Stimulated activated CD8-positive, alpha-beta memory T cell treated with anti-CD3 and anti-CD28 coated beads, Interleukin-12 subunit alpha, Interleukin-12 subunit beta, amount 100 ng/mL, for 24 hours (primary cell): ENCODE measurements at regions not wholly inside any gene's neighbourhood (a gene's known extent, or its start where the extent isn't known, plus 50 kb on each side); places are given as distances from the start of the nearest gene placed in this dataset.

Experiments
- DNase-seq: peaks from one replicate; pipeline ENCODE4 v3.0.0-alpha.2; 2020; ENCODE audit errors: extremely low read depth

DNA sequence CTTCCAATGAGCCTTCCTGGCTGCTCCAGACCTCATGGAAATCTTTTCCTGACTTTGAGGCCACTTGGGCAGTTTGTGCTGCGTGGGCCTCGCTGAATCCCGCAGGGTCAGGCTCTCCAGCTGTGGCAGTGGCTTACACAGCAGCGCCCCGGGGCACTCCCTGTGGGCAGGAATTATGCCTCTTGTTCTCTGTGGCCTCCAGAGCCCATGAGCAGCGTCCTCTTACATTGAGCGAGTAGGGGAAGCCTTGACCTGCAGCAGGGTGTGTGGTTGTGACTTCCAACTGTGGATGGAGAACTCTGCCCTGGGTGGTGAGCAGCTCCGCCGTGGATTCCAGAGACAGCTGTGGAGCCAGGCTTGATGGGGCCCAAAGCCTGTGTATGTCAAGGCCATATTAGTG, 180.8 kb downstream of the GLI2 start:
- no peak for DNase-seq

DNA sequence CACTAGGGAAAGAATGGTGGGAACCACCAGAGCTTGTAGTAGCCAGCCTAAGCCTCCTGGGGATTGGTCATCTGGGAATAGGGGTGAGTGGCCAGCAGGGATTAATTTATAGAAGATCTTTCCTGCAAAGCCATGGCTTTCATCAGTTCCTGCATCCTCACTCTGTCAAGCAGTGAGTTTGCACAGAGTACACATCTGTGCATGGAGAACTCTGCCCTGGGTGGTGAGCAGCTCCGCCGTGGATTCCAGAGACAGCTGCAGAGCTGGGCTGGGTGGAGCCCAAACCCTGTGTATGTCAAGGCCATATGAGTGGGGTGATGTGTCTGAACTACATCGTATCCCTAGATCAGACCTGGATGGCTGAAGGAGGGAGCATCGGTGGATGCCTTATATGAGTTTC, 182.2 kb downstream of the GLI2 start:
- DNase-seq, result no peak

DNA sequence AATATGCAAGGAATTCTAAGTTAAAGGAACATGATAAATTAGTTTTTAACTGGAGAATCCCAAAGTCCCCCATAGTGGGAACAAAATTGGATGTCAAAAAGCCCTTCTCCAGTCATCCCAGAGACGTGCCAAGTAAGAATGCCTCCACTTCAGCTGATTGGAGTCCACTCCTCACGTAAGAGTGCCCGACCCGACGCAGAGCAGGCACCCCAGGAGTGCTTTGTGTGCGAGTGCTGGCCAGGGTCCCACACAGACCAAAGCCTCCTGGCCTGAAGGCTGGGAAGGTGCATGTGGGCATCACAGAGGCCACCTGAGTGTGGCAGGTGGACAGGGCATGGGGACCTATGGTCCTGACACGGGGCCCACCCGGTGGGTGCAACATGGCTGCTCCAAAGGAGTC, 183.5 kb downstream of the GLI2 start:
- no peak for DNase-seq

DNA sequence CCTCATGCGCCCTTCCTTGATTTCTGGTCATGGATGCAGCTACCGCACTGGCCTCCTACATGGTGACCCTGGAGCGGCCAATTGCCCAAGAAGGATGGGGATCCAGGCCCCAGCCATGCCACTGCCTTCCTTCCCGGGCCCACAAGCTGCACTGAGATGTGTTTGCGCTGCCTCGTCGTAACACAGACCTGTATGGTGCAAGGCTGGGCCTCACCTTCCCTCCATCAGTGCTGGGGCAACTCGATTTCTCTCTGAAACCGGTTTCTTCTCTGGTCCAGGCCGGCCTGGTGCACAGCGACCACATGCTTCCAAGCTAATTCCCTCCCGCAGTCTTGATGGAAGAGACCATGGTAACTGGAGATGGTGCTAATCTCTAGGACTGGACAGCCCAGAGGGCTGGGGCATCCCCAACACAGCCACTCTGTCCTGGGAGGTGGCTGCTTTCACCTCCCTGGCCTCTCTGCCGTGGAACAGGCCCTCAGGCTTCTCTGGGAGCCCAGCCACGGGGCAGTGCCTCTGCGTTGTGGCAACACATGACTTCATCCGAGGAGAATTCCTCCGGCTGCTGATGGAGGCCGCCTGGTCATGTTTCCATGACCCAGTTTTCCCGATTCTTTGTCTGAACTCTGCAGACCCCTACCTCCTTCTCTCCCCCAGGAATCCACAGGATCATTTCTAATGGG, 184.2 kb downstream of the GLI2 start:
- DNase-seq, result no peak

DNA sequence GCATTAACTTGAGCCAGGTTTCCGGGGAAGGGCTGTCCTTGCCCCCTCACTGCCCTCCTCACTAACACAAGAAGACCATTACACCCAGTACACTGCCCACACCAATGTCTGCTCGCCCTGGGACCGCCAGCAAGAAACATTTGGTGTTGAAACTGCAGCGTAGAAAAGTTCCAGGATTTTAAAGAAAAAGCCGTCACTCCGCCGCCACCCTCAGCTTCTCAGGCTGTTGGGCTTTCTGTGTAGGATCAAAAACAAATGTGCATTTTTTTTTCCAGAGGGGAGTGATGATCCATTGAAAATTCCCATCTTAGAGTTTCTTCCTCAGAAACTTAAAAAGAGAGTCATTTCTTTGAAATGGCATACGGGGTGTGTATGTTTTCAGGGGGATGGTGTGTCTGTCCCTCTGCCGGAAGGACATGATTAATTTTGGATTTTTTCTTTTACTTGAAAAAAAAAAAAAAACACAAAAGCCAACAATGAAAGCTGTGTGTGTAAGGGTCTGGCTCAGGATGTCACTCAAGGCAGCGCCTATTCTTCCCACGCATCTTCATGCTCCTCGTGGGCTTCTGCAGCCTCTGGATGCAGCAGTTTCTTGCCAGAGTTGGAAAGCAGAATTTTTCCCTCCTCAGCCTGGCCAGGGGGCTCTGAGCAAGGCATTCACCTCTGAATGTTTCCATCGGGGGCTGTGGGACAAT, 184.9 kb downstream of the GLI2 start:
- no peak for DNase-seq

DNA sequence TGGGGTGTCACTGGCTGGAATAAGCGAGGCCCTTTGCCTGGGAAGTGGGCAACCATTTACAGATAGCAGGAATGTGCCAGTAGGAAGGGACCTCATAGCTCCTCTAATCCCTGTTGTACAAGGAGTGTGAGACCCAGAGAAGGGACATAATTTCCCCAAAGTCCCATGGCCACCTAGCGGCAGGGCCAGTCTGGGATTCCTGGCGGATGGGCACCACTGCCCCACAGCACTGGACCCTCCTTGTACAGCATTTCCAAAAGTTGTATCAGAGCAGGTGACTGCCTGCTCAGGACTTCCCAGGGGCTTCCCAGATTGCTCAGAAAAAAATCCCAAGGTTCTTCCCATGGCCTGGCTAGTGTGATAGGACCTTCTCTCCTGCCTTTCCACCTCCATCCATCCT, 185.8 kb downstream of the GLI2 start:
- no peak for DNase-seq

DNA sequence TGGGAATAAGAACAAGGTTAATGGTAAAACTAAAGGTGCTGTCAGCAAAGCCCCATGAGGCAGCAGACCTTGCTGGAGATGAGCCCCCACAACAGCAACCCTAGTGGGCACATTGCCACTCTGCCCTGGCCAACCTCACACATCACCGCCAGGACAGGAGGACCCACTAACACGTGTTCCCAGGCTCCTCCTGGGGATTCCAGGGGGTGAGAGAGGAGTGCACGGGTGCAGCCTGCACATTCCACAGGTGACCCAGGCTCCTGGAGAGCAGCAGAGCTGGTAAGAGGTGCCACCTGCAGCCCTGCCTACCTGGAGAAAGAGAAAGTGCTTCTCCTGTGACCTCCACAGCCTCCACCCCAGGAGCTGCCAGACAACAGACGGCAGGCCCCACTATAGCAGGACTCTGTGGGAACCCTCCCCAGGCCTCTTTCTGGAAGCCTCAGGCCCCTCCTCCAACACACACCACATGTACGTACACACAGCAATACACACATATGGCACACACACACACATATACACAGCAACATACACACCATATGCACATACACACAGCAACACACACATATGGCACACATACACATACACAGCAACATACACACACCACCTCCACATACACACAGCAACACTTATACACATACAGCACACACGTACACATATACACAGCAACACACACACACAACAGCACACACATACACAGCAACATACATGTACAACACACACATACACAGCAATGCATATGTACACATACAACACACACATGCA, 187.1 kb downstream of the GLI2 start:
- DNase-seq, result no peak

DNA sequence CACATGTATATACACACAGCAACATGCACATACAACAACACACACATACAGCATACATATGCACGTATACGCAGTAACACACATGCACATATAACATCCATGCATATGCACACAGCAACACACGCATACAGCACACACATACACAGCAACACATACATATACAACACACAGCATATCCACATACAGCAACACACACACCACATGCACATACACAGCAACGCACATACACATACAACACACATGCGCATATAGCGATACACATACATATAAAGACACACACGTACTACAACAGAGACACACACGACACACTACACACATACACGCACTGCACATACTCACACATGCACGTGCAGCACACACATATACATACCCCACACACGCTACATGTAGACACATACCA, 187.8 kb downstream of the GLI2 start:
- DNase-seq, result no peak

DNA sequence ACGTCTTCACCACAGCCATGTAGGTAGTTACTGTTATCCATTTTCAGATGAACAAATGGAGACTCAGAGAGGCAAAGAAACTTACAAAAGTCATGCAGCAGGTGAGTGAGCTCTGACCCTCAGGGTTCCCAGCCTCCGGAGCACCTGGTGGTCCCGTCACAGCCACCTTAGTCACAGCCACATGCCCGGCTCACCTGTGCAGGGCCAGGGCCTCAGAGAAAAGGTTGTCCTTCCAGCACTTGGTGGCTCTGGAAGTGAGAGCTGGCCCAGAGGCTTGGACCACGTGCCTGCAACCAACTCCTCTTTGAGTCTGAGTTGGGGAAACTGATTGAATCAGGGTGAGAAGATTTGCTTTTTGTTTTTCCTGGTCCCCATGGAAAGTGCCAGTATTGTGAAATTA, 189.3 kb downstream of the GLI2 start:
- DNase-seq, result no peak

DNA sequence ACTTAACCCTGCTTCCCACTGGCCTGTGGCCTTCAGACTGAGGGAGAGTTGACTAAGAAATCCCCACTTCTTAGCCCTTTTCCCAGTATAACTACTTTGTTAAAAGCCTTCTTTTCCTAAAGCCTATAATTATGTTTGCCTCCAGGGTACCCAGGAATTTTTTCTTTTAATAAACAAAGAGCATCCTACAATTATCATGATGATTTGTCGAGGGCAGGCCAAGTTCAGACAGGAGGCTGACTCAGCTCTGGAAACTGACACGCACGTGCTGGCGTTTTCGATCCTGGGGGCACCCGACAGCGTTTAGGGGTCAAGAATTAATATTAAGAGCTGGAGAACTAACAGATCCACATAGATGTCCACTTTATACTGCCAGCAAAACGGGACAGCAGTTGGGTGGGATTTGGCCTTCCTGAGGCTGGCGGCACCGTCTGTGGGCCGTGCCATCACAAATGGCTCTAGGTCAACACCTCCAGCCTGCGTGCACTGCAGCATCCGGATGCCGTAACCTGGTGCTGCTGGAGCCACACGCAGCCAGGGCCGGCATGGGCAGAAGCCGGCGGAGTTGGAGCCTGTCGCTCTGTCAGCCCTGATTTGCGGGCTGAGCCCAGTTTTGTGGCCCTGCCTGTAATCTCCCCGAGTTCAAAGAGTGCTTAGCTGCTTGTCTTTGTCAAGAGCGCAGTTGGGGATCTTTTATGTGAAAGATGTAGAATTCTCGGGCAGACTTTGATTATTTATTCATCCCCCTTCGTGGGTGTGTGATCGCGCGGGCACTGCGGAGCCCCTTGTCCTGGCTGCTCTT, 191.0 kb downstream of the GLI2 start:
- no peak for DNase-seq

DNA sequence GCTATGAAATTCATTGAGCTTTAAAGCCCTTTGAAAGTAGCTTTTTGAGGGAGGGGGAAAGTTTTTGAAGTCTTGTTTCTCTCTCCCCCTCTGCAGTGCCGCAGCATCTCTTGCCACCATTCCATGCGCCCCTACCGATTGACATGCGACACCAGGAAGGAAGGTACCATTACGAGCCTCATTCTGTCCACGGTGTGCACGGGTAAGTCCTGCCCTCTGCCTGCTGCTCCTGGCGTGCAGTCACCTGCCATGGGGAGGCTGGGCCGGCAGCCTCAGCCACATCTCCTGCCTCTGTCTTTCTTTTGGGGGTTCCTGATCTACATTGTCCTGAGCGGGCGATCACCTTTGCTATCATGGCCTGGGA, 191.6 kb downstream of the GLI2 start:
- DNase-seq, result no peak

DNA sequence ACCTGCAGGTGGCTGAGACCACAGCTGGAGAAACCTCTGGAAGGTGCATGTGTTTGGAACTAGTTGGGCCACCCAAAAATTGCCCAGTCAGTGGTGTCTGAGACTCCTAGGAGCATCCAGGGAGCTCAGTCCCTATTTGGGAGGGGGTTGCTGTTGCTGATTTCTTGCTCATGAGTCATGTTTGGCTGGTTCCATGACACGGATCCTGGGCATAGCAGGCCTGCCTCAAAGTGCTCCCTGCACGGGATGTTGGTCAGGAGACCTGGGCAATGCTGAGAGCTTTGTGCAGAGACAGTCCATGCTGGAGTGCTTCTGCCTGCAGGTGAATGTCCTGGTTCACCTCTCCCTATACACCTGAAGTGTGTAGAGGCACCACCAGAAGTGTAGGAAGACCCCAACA, 194.2 kb downstream of the GLI2 start:
- no peak for DNase-seq

DNA sequence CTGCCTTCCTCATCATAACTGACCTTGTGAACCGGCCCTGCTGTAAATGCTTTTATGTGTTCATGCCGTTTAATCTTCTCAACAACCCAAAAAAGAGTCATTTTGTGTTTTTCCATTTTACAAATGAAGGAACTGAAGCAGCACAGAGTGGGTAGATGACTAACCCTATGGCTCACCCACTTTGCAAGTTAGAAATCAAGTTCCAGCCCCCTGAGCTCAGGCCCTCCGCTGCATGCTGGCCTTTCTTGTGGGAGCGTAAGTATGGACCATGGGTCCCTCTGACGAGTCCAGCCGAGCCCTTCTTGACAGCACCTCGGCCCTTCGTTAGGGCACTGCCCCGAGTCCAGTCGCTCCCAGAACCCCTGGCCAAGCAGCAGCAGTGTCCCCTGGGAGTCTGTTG, 194.6 kb downstream of the GLI2 start:
- no peak for DNase-seq

DNA sequence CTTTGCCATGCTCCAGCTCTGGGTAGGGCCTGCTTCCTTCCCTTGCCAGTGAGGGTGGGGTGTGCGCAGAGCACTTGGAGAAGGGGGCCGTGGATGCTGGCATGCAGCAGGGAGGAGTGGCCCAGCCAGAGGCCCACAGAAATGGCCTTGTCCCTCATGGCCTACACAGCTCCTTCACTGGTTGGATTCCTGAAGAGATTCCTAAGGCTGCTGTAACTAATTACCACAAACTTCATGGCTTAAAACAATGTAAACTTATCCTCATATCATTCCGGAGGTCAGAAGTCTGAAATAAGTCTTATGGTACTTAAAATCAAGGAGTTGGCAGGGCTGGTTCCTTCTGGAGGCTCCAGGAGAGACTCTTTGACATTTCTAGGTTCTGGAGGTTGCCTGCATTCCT, 195.2 kb downstream of the GLI2 start:
- DNase-seq, result no peak

DNA sequence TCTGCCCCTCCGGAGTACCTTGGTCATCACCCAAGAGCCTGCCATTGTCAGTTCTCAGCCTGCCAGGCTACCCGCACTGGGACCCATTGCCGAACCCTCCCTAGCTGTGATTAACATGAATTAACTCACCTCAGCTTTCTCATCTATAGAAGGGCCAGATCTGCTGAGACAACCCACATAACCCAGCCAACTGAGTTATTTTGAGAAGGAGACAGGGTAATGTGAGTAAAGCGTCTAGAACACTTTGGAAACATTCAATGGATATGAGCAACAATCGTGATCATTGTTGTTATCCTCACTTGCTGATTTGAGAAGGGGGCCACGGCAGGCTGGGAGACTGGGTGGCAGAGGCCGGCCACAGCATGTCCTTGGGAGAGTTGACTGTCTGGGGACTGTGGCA, 196.8 kb downstream of the GLI2 start:
- no peak for DNase-seq

DNA sequence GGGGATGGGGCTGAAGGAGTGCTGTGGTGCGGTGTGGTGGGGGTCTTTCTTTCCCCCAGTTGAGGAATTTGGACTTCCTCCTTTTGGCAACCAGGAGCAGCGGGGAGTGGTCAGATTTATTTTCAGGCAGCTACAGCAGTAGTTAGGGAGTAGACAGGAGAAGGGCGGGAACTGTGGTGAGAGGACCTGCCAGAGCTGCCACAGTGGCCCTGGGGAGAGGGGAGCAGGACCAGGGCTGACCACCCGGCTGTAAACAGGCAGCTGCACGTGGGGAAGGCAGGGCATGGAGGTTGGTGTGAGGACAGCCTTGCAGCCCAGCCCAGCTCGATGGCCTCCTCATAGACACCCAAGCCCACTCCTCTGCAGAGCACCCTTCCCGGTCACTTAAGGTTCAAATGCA, 197.2 kb downstream of the GLI2 start:
- no peak for DNase-seq

DNA sequence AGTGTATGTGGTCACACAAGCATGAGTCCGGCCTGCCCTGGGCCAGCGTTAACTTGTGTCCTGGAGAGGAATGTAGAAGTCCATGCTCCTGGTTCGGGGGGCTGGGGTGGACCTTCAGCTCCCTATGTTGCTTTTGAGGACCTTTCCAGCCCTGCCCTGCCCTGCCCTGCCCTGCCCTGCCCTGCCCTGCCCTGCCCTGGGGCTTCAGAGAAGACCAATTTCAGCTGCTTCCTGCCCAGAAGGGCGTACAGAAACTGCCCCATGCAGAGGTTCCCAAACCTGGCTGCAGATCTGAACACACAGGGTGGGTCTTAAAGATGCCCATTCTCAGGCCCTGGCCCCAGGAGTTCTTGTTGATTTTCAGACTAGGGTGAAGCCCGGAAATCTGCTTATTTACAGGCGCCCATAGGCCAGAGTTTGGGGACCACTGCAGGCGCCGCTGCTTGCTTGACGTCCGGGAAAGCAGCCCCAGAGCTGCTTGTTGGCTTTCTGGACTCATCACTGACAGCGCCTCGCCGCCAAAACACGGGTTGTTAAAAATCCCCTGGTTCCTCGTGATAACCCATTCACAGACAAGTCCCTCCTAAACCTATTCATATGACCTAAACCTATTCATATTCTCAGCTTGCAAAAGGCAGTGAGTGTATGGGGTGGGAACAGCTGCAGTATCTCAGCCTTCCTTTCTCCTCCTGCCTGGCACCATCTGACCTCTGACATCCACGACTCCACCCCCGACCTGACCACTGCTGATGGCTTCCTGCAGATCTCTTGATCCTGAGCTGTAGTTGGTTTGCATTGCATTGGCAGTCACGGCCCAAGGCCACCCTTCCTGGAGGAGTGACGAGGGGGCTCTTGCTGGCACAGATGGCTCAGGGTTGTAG, 198.3 kb downstream of the GLI2 start:
- no peak for DNase-seq

DNA sequence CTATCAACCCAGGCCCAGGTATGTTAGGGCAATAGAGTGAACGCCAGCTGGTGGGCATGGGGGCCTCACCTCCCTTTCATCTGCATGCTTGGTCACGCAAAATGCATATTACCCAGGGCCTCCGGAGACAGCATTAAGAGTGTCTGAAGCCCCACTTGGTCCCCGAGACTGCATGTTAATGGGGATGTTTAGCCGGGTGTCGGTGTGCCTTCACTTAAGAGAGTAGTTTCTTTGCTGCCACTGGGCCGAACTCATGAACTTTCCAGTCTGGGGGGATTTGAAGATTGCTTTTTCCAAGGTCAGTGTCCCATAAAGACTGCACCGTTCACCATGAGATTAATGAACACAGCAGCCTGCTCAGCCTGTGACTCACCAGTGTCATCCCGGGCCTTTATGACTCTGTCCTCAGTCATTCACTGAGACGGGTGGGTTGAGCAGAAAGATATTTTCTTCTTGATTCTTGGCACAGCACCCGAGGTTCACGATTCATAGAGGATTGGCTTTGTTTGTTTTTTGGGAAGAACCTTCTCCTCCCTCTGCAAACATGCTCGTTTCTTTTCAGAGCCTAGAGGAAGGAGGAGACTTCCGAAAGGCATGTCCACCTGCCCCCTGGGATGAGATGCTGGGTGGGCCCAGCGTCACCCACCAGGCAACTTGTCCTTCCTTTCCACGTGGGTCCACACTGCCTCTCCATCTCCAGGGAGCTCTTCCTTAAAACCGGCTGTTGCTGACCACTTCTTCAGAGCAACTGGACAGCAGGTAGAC, 199.1 kb downstream of the GLI2 start:
- DNase-seq, result no peak

DNA sequence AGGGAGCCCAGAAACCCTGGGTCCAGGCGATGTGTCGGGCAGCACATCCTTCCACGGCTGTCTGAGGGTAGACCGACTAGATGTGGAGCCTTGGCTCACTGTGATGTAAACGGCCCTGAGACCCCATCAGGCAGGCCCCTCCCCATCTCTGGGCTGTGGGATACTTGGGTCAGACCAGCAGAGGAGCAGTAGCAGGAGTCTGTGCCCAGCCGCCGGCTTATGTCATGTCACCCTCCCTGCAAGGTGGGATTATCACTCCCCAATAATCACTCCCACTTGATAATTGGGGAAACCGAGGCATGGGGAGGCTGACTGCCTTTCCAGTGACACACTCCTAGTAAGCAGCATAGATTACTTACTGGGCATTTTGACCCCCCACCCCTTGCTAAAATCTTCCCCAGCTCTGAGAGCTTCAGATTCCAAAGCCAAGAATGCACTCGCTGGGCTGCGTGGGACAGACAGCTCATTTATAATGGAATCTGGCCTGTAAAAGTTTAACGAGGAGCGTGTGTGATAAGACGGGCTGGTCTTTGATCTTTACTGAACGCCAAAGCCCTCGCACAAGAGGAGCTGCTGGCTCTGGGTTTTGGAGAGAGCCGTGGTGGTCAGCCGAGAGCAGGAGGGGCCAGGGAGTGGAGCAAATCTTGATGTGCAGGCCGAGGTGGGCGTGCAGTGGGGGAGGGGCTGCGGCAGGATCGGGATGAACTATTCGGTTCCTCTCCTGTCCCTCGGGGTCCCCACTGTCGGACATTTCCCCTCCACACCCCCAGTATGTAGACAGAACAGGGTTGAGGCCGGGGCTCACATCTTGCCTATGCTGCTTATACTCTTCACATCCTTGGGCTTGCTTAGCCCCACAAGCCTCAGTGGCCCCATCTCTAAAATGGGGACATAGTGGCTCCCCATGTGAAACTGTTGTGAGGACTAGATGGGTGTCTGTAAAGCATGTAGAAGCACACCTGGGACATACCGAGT, 200.0 kb downstream of the GLI2 start:
- no peak for DNase-seq
